H1 (cell line): ENCODE measurements at regions not wholly inside any gene's neighbourhood (a gene's known extent, or its start where the extent isn't known, plus 50 kb on each side); places are given as distances from the start of the nearest gene placed in this dataset.

Experiments used
- CTCF ChIA-PET: fragments of 300-600 bp; sonication (Branson Sonifier 250); formaldehyde crosslinking; loops from one replicate; lab custom pipeline; 2021; ENCODE audit not compliant: partially characterized antibody; lab: Charles Lee
- POLR2A ChIA-PET: fragments of 300-600 bp; sonication (Branson Sonifier 250); formaldehyde crosslinking; loops from one replicate; lab custom pipeline; 2021; ENCODE audit warnings: inconsistent platforms; ENCODE audit not compliant: partially characterized antibody; lab: Charles Lee
- DNase-seq, 2 experiments: peaks; one replicate each; pipeline versions ENCODE4 v3.0.0 to v3.0.0-alpha.2; 2010 to 2022; ENCODE audit warnings: low spot score in 2 of 2, low read depth in 1 of 2, mixed read lengths in 1 of 2
- FAIRE-seq: peaks from 2 replicates; lab custom pipeline; 2011; peaks lifted over from hg19 to GRCh38; lab: Jason Lieb, UNC
- H2AFZ ChIP-seq: 2 replicates; pipeline ENCODE4 v1.8.1; 2012; ENCODE audit warnings: low read length, inconsistent platforms
- H2AK5ac ChIP-seq: 2 replicates; pipeline ENCODE4 v1.6.1; 2013; ENCODE audit warnings: low read depth, low read length
- H2BK120ac ChIP-seq: replicated peaks from 2 replicates; pipeline ENCODE3; 2013; ENCODE audit warnings: low read depth, low read length, inconsistent platforms
- H2BK12ac ChIP-seq: 2 replicates; pipeline ENCODE4 v1.6.1; 2013; ENCODE audit warnings: low read depth, low read length
- H2BK15ac ChIP-seq: 2 replicates; pipeline ENCODE4 v1.6.1; 2013; ENCODE audit warnings: low read length
- H2BK20ac ChIP-seq: 2 replicates; pipeline ENCODE4 v1.6.1; 2013; ENCODE audit warnings: low read length
- H2BK5ac ChIP-seq: 2 replicates; pipeline ENCODE4 v1.6.1; 2013; ENCODE audit warnings: low read depth, low read length
- H3K14ac ChIP-seq: 2 replicates; pipeline ENCODE4 v1.6.1; 2013; ENCODE audit warnings: inconsistent platforms; ENCODE audit not compliant: insufficient read length
- H3K18ac ChIP-seq: 2 replicates; pipeline ENCODE4 v1.6.1; 2013; ENCODE audit warnings: low read length; ENCODE audit errors: extremely low read depth
- H3K23ac ChIP-seq: 2 replicates; pipeline ENCODE4 v1.6.1; 2013; ENCODE audit warnings: inconsistent platforms; ENCODE audit not compliant: insufficient read length
- H3K23me2 ChIP-seq: 2 replicates; pipeline ENCODE4 v1.6.1; 2013; ENCODE audit warnings: low read depth, low read length
- H3K27ac ChIP-seq: 2 replicates; pipeline ENCODE4 v1.6.1; 2011; ENCODE audit warnings: low read depth, low read length, inconsistent platforms
- H3K27me3 ChIP-seq, 4 experiments: replicated peaks in 1 of 4; 1 replicate in 1 of 4; 2 replicates in 3 of 4; pipeline versions ENCODE4 v1.6.1 to v1.8.1; 2011 to 2013; ENCODE audit warnings: low read length in 3 of 4, mild to moderate bottlenecking in 3 of 4, inconsistent platforms in 2 of 4, mixed read lengths in 2 of 4, moderate library complexity in 1 of 4; ENCODE audit not compliant: control insufficient read depth in 3 of 4, insufficient read depth in 3 of 4; ENCODE audit errors: extremely low read depth in 1 of 4
- H3K36me3 ChIP-seq, 4 experiments: 2 replicates each; pipeline versions ENCODE4 v1.6.1 to v1.8.1; 2011 to 2013; ENCODE audit warnings: mild to moderate bottlenecking in 4 of 4, low read length in 3 of 4, moderate library complexity in 2 of 4, control low read depth in 1 of 4, inconsistent platforms in 1 of 4; ENCODE audit not compliant: insufficient read depth in 4 of 4, control insufficient read depth in 2 of 4
- H3K4ac ChIP-seq: replicated peaks from 2 replicates; pipeline ENCODE3; 2013; ENCODE audit warnings: low read length, low read depth, mixed read lengths, inconsistent platforms; ENCODE audit not compliant: insufficient read length
- H3K4me1 ChIP-seq, 4 experiments: replicated peaks in 1 of 4; 1 replicate in 1 of 4; 2 replicates in 3 of 4; pipeline versions ENCODE4 v1.6.1 to v1.8.1; 2011 to 2013; ENCODE audit warnings: low read length in 3 of 4, inconsistent platforms in 2 of 4, mixed read lengths in 1 of 4; ENCODE audit not compliant: insufficient read depth in 4 of 4, control insufficient read depth in 3 of 4
- H3K4me2 ChIP-seq, 2 experiments: 2 replicates each; pipeline versions ENCODE4 v1.6.1 to v1.8.1; 2011 to 2013; ENCODE audit warnings: low read depth in 2 of 2, low read length in 2 of 2, control low read depth in 1 of 2, inconsistent platforms in 1 of 2, mild to moderate bottlenecking in 1 of 2; ENCODE audit not compliant: insufficient read depth in 1 of 2
- H3K4me3 ChIP-seq, 4 experiments: fragments of 200-600, 300-600 bp in 1 of 4; sonication (generic), shearing (Covaris generic), sonication (Bioruptor Twin) in 1 of 4; 2 replicates each; pipeline versions ENCODE4 v1.5.1 to v1.8.1; 2011 to 2016; ENCODE audit warnings: low read length in 4 of 4, low read depth in 3 of 4, control low read depth in 2 of 4, inconsistent platforms in 2 of 4, mild to moderate bottlenecking in 2 of 4, mixed read lengths in 1 of 4, moderate library complexity in 1 of 4; ENCODE audit not compliant: insufficient read depth in 2 of 4; ENCODE audit errors: extremely low read depth in 1 of 4
- H3K56ac ChIP-seq: replicated peaks from 2 replicates; pipeline ENCODE3; 2013; ENCODE audit warnings: low read depth, mild to moderate bottlenecking, mixed read lengths, low read length, inconsistent platforms; ENCODE audit not compliant: insufficient read length
- H3K79me1 ChIP-seq: 2 replicates; pipeline ENCODE4 v1.6.1; 2013; ENCODE audit warnings: low read depth, low read length, control low read depth
- H3K79me2 ChIP-seq, 2 experiments: 2 replicates each; pipeline versions ENCODE4 v1.6.1 to v1.8.1; 2012 to 2013; ENCODE audit warnings: low read length in 2 of 2, mild to moderate bottlenecking in 2 of 2, inconsistent platforms in 1 of 2; ENCODE audit not compliant: insufficient read depth in 2 of 2, control insufficient read depth in 1 of 2
- H3K9ac ChIP-seq, 4 experiments: replicated peaks in 1 of 4; 1 replicate in 1 of 4; 2 replicates in 3 of 4; pipeline versions ENCODE4 v1.6.1 to v1.8.1; 2011 to 2013; ENCODE audit warnings: low read depth in 3 of 4, low read length in 3 of 4, control low read depth in 2 of 4, mild to moderate bottlenecking in 2 of 4, moderate library complexity in 2 of 4, inconsistent platforms in 1 of 4; ENCODE audit errors: extremely low read depth in 1 of 4
- H3K9me3 ChIP-seq, 2 experiments: 2 replicates each; pipeline versions ENCODE4 v1.6.1 to v1.8.1; 2012 to 2013; ENCODE audit warnings: mild to moderate bottlenecking in 2 of 2, moderate library complexity in 2 of 2, control low read depth in 1 of 2, inconsistent platforms in 1 of 2, low read depth in 1 of 2, low read length in 1 of 2, mixed read lengths in 1 of 2; ENCODE audit not compliant: insufficient read depth in 2 of 2
- H4K20me1 ChIP-seq, 2 experiments: replicated peaks in 1 of 2; 2 replicates each; pipeline versions ENCODE3 to v1.8.1; 2011 to 2013; ENCODE audit warnings: inconsistent platforms in 2 of 2, low read length in 2 of 2, mild to moderate bottlenecking in 1 of 2; ENCODE audit not compliant: insufficient read depth in 2 of 2, control insufficient read depth in 1 of 2
- H4K5ac ChIP-seq: 2 replicates; pipeline ENCODE4 v1.6.1; 2013; ENCODE audit warnings: low read length, low read depth, mixed read lengths, inconsistent platforms; ENCODE audit not compliant: insufficient read length
- H4K8ac ChIP-seq: 2 replicates; pipeline ENCODE4 v1.8.0; 2013; ENCODE audit warnings: mild to moderate bottlenecking, moderate library complexity, low read length, inconsistent platforms; ENCODE audit not compliant: insufficient read depth; ENCODE audit errors: extremely low read depth
- H4K91ac ChIP-seq: replicated peaks from 2 replicates; pipeline ENCODE3; 2013; ENCODE audit warnings: low read length, mixed read lengths, inconsistent platforms; ENCODE audit not compliant: insufficient read length
- BACH1 ChIP-seq: IDR thresholded peaks from 2 replicates; pipeline ENCODE4 v1.6.1; 2012; ENCODE audit warnings: low read length, improper control_type of control experiment
- CTCF ChIP-seq, 3 experiments: IDR thresholded peaks; 1 replicate in 2 of 3; 2 replicates in 1 of 3; pipeline versions ENCODE4 v1.5.1 to v1.6.1; 2011; ENCODE audit warnings: low read length in 3 of 3, mild to moderate bottlenecking in 3 of 3, inconsistent platforms in 2 of 3, low read depth in 1 of 3, moderate library complexity in 1 of 3; ENCODE audit not compliant: insufficient read depth in 1 of 3; ENCODE audit errors: control extremely low read depth in 1 of 3
- EGR1 ChIP-seq: IDR thresholded peaks from 2 replicates; pipeline ENCODE4 v1.6.1; 2011; ENCODE audit warnings: low read depth, low read length, borderline replicate concordance
- GTF2F1 ChIP-seq: IDR thresholded peaks from 2 replicates; pipeline ENCODE4 v1.6.1; 2012; ENCODE audit warnings: low read depth, low read length, improper control_type of control experiment, borderline replicate concordance
- KDM1A ChIP-seq: fragments of 200-600, 300-600 bp; sonication (generic); IDR thresholded peaks from 2 replicates; pipeline ENCODE4 v1.7.1; 2016; ENCODE audit warnings: mild to moderate bottlenecking, low read length, borderline replicate concordance
- KDM4A ChIP-seq: IDR thresholded peaks from one replicate; pipeline ENCODE4 v1.7.1; 2012; ENCODE audit warnings: low read depth, mild to moderate bottlenecking, moderate library complexity, low read length, inconsistent platforms; ENCODE audit not compliant: severe bottlenecking
- KDM5A ChIP-seq: fragments of 200-600 bp; IDR thresholded peaks from 2 replicates; pipeline ENCODE4 v1.7.1; 2012; ENCODE audit warnings: mild to moderate bottlenecking, low read length, inconsistent platforms, mixed read lengths
- MAFK ChIP-seq: IDR thresholded peaks from 2 replicates; pipeline ENCODE4 v1.6.1; 2012; ENCODE audit warnings: low read depth, mild to moderate bottlenecking, improper control_type of control experiment, low read length
- POLR2AphosphoS5 ChIP-seq: IDR thresholded peaks from 2 replicates; pipeline ENCODE4 v1.6.1; 2011; ENCODE audit warnings: low read depth, low read length
- SAP30 ChIP-seq: fragments of 300-600 bp; sonication (generic); IDR thresholded peaks from 2 replicates; pipeline ENCODE4 v1.7.1; 2012; ENCODE audit warnings: low read length, moderate library complexity, mild to moderate bottlenecking, inconsistent platforms; ENCODE audit not compliant: insufficient read depth, insufficient replicate concordance
- SIX5 ChIP-seq: IDR thresholded peaks from 2 replicates; pipeline ENCODE4 v1.6.1; 2011; ENCODE audit warnings: mild to moderate bottlenecking, low read depth, low read length
- SP2 ChIP-seq: IDR thresholded peaks from 2 replicates; pipeline ENCODE4 v1.6.1; 2012; ENCODE audit warnings: mild to moderate bottlenecking, low read length, inconsistent platforms
- YY1 ChIP-seq: IDR thresholded peaks from 2 replicates; pipeline ENCODE4 v1.6.1; 2011; ENCODE audit warnings: low read depth, mild to moderate bottlenecking, low read length
- WGBS, 2 experiments: shearing (Covaris generic) in 1 of 2; methylation state at CpG; one replicate each; pipeline versions ENCODE4 v1.1.6 to v1.1.7; 2013 to 2015; ENCODE audit warnings: low lambda C conversion rate in 2 of 2, mixed read lengths in 2 of 2, inconsistent platforms in 1 of 2, low coverage in 1 of 2, missing lambda C conversion rate in 1 of 2; ENCODE audit not compliant: insufficient replicate concordance in 2 of 2, insufficient coverage in 1 of 2, insufficient read length in 1 of 2; ENCODE audit errors: extremely low coverage in 1 of 2, missing lambda C conversion rate in 1 of 2; 5-methylcytosine and 5-hydroxymethylcytosine counted together

DNA sequence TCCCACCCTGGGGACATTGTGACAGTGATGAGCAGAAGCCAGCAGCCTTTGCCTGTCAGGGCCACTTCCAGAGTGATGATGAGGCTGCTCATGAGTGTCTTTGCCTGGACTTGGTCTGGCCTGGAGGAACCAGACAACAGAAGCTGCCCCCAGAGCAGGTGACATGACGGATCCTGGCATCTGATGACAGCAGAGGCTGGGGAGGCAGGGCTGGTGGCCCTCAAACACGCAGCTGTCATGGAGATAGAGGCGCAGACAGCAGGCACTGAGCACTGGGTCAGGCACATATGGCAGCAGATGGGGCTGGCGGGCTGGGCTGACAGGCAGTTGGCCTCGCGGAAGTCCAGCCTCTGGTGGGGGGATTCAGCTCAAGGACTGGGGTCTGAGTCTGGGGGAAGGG, 66.4 kb upstream of the STUM start:
- Histone ChIP-seq H3K23me2 (no peaks in the 10 kb centered on the region), H2AFZ (no peak overlapping the region), H3K27ac (no peak overlapping the region), H2BK5ac (no peak overlapping the region), H3K14ac (no peak overlapping the region), H2BK12ac (no peak overlapping the region), H3K79me2 (no peaks in the 10 kb centered on the region), H4K8ac (0 out of 2 replicates have a peak overlapping the region, but pooled peaks have one; percentile 74), H3K4ac (no peak overlapping the region), H3K79me1 (no peaks in the 10 kb centered on the region), H2BK20ac (no peak overlapping the region), H2AK5ac (no peak overlapping the region), H4K5ac (no peak overlapping the region), H3K9ac (no peak overlapping the region), H2BK120ac (no peak overlapping the region), H2BK15ac (no peak overlapping the region), H3K4me1 (no peaks in the 10 kb centered on the region), H3K36me3 (no peaks in the 10 kb centered on the region), H3K4me2 (no peak overlapping the region), H3K18ac (no peak overlapping the region), H3K23ac (no peak overlapping the region), H3K9me3 (no peaks in the 10 kb centered on the region), H3K27me3 (no peaks in the 10 kb centered on the region), H4K91ac (no peak overlapping the region), H3K4me3 (no peak overlapping the region), H4K20me1 (no peaks in the 10 kb centered on the region), H3K56ac (no peak overlapping the region)
- POLR2A ChIA-PET: no interaction called here
- FAIRE-seq: no peak
- CTCF ChIA-PET: interaction anchor here (0.6 to 4.7 kb wide), 6 partner anchors 8 to 952 kb away, joined by 3 to 21 read pairs (median 4); no protein-coding TSS in a partner anchor
- DNase-seq: no peak
- WGBS, 2 experiments: 91% methylated on average over 6 of the region's 6 CpGs; no CpG with 5 or more reads in 1 of the 2 experiments
- TF ChIP-seq KDM5A (no peak), YY1 (no peak), SAP30 (no peak), SIX5 (no peak), KDM1A (no peak), MAFK (no peak), BACH1 (no peak), GTF2F1 (no peak), EGR1 (no peak), CTCF (IDR thresholded peaks at IDR 0.05; ENCODE audit: control extremely low read depth in 1 of 3, insufficient read depth in 1 of 3, low read depth in 1 of 3, low read length in 3 of 3) (no peak), SP2 (no peak), KDM4A (no peak), POLR2AphosphoS5 (no peak)
